NCI-H2171 (cell line): ENCODE measurements at regions not wholly inside any gene's neighbourhood (a gene's known extent, or its start where the extent isn't known, plus 50 kb on each side); places are given as distances from the start of the nearest gene placed in this dataset.

Experiments
- DNase-seq: peaks from one replicate; lab custom pipeline; 2025; lab: John Stamatoyannopoulos, UW

- DNase-seq = no peak
Observed at GRCh38 chr6:129967427-129967826, 51.0 kb upstream of the L3MBTL3 start.

- no peak for DNase-seq
Observed at GRCh38 chr6:129966125-129966524, 52.3 kb upstream of the L3MBTL3 start.

GRCh38 chr6:129965096-129965495, 53.3 kb upstream of the L3MBTL3 start:
- DNase-seq = no peak

GRCh38 chr6:129959358-129959930, 58.9 kb upstream of the L3MBTL3 start:
- no peak for DNase-seq

GRCh38 chr6:129957941-129958898, 60.2 kb upstream of the L3MBTL3 start:
- DNase-seq = no peak

GRCh38 chr6:129955584-129955983, 62.8 kb upstream of the L3MBTL3 start:
- DNase-seq = no peak

GRCh38 chr6:129954749-129955431, 63.5 kb upstream of the L3MBTL3 start:
- DNase-seq = no peak

GRCh38 chr6:129947797-129948196, 70.6 kb upstream of the L3MBTL3 start:
- DNase-seq = no peak

- DNase-seq = no peak
Observed at GRCh38 chr6:129946439-129947140, 71.8 kb upstream of the L3MBTL3 start.

GRCh38 chr6:129943637-129944271, 74.6 kb upstream of the L3MBTL3 start:
- DNase-seq = no peak

GRCh38 chr6:129940454-129941195, 77.8 kb upstream of the L3MBTL3 start:
- DNase-seq = no peak

GRCh38 chr6:129938249-129939020, 77.3 kb upstream of the TMEM244 start:
- DNase-seq = no peak

GRCh38 chr6:129936329-129937165, 75.4 kb upstream of the TMEM244 start:
- DNase-seq = peak; percentile 14

GRCh38 chr6:129932321-129932720, 71.2 kb upstream of the TMEM244 start:
- DNase-seq = no peak

GRCh38 chr6:129929433-129929832, 68.3 kb upstream of the TMEM244 start:
- DNase-seq = no peak

GRCh38 chr6:129923530-129924250, 62.6 kb upstream of the TMEM244 start:
- no peak for DNase-seq

- DNase-seq = no peak
Observed at GRCh38 chr6:129921169-129921817, 60.2 kb upstream of the TMEM244 start.
